ENCODE measurements at regions not wholly inside any gene's neighbourhood (a gene's known extent, or its start where the extent isn't known, plus 50 kb on each side); places are given as distances from the start of the nearest gene placed in this dataset.

- Histone ChIP-seq H3K36me3 (ENCODE audit: control insufficient read depth, insufficient read depth, low read length) (no peaks in the 10 kb centered on the region), H3K9me3 (ENCODE audit: control insufficient read depth, insufficient read depth, low read length) (no peaks in the 10 kb centered on the region), H3K27me3 (ENCODE audit: control insufficient read depth, insufficient read depth, low read length) (no peaks in the 10 kb centered on the region), H3K4me3 (ENCODE audit: low read length) (no peak overlapping the region), H3K4me1 (ENCODE audit: control insufficient read depth, insufficient read depth, low read length) (no peaks in the 10 kb centered on the region), H3K27ac (ENCODE audit: low read length) (no peak overlapping the region)
- ATAC-seq (no peak), DNase-seq (no peak)
- no peak overlapping the region for H3K27ac Mint-ChIP-seq
- no peak overlapping the region for H3K4me3 Mint-ChIP-seq
- H3K36me3 Mint-ChIP-seq = no peaks in the 10 kb centered on the region
- H3K9me3 Mint-ChIP-seq = peaks cover 3 to 6% of the 10 kb centered on the region in 2 donors
- WGBS (ENCODE audit: insufficient coverage) = 91% methylated on average over 9 of the region's 9 CpGs
- H3K27me3 Mint-ChIP-seq (ENCODE audit: low read depth in 2 of 2) = no peaks in the 10 kb centered on the region
- TF ChIP-seq CTCF (IDR thresholded peaks at IDR 0.05) = no peak
- no peaks in the 10 kb centered on the region for H3K4me1 Mint-ChIP-seq
- intact Hi-C loops (cut with micrococcal nuclease) = no loop called here
Observed at GRCh38 chr10:36182179-36182566, 540.1 kb upstream of the FZD8 start.

GRCh38 chr10:36181426-36182178 is 539.5 kb upstream of the FZD8 start:
- Histone ChIP-seq H3K4me3 (ENCODE audit: low read length) (no peak overlapping the region), H3K4me1 (ENCODE audit: control insufficient read depth, insufficient read depth, low read length) (no peaks in the 10 kb centered on the region)
- no peak for ATAC-seq

GRCh38 chr10:36178616-36179015 is 536.5 kb upstream of the FZD8 start:
- H3K36me3 Mint-ChIP-seq = no peaks in the 10 kb centered on the region
- intact Hi-C loops (cut with micrococcal nuclease) = no loop called here
- H3K4me1 Mint-ChIP-seq = no peaks in the 10 kb centered on the region
- Histone ChIP-seq H3K4me1 (ENCODE audit: control insufficient read depth, insufficient read depth, low read length) (no peaks in the 10 kb centered on the region), H3K9me3 (ENCODE audit: control insufficient read depth, insufficient read depth, low read length) (no peaks in the 10 kb centered on the region), H3K27ac (ENCODE audit: low read length) (no peak overlapping the region), H3K27me3 (ENCODE audit: control insufficient read depth, insufficient read depth, low read length) (no peaks in the 10 kb centered on the region), H3K4me3 (ENCODE audit: low read length) (no peak overlapping the region), H3K36me3 (ENCODE audit: control insufficient read depth, insufficient read depth, low read length) (no peaks in the 10 kb centered on the region)
- H3K27ac Mint-ChIP-seq = no peak overlapping the region
- H3K27me3 Mint-ChIP-seq (ENCODE audit: low read depth in 2 of 2) = no peaks in the 10 kb centered on the region
- ATAC-seq (no peak), DNase-seq (no peak)
- no peak for TF ChIP-seq CTCF (IDR thresholded peaks at IDR 0.05)
- H3K4me3 Mint-ChIP-seq = no peak overlapping the region
- 84% methylated on average over 3 of the region's 3 CpGs for WGBS (ENCODE audit: insufficient coverage)
- H3K9me3 Mint-ChIP-seq = peaks cover 5% of the 10 kb centered on the region in 2 donors

More at GRCh38 chr10:36181426-36182178, 539.5 kb upstream of the FZD8 start:
- Histone ChIP-seq H3K36me3 (ENCODE audit: control insufficient read depth, insufficient read depth, low read length) (no peaks in the 10 kb centered on the region), H3K27me3 (ENCODE audit: control insufficient read depth, insufficient read depth, low read length) (no peaks in the 10 kb centered on the region), H3K27ac (ENCODE audit: low read length) (no peak overlapping the region), H3K9me3 (ENCODE audit: control insufficient read depth, insufficient read depth, low read length) (no peaks in the 10 kb centered on the region)
- no peaks in the 10 kb centered on the region for H3K4me1 Mint-ChIP-seq
- H3K4me3 Mint-ChIP-seq = no peak overlapping the region
- TF ChIP-seq CTCF (IDR thresholded peaks at IDR 0.05) = no peak
- H3K36me3 Mint-ChIP-seq = no peaks in the 10 kb centered on the region
- WGBS (ENCODE audit: insufficient coverage) = no CpG with 5 or more reads among the region's 3 CpGs
- no peaks in the 10 kb centered on the region for H3K27me3 Mint-ChIP-seq (ENCODE audit: low read depth in 2 of 2)
- no peak for DNase-seq
- H3K27ac Mint-ChIP-seq = no peak overlapping the region
- intact Hi-C loops (cut with micrococcal nuclease) = no loop called here
- H3K9me3 Mint-ChIP-seq = peaks cover 3 to 6% of the 10 kb centered on the region in 2 donors

GRCh38 chr10:36177071-36177470 is 535.0 kb upstream of the FZD8 start:
- H3K9me3 Mint-ChIP-seq = peaks cover 5% of the 10 kb centered on the region in 2 donors

More at GRCh38 chr10:36177071-36177470, 535.0 kb upstream of the FZD8 start:
- no peaks in the 10 kb centered on the region for H3K27me3 Mint-ChIP-seq (ENCODE audit: low read depth in 2 of 2)
- intact Hi-C loops (cut with micrococcal nuclease) = no loop called here
- ATAC-seq (no peak), DNase-seq (no peak)
- H3K36me3 Mint-ChIP-seq = no peaks in the 10 kb centered on the region
- Histone ChIP-seq H3K36me3 (ENCODE audit: control insufficient read depth, insufficient read depth, low read length) (no peaks in the 10 kb centered on the region), H3K4me3 (ENCODE audit: low read length) (no peak overlapping the region), H3K27ac (ENCODE audit: low read length) (no peak overlapping the region), H3K4me1 (ENCODE audit: control insufficient read depth, insufficient read depth, low read length) (no peaks in the 10 kb centered on the region), H3K9me3 (ENCODE audit: control insufficient read depth, insufficient read depth, low read length) (no peaks in the 10 kb centered on the region), H3K27me3 (ENCODE audit: control insufficient read depth, insufficient read depth, low read length) (no peaks in the 10 kb centered on the region)
- no peak overlapping the region for H3K4me3 Mint-ChIP-seq
- no peaks in the 10 kb centered on the region for H3K4me1 Mint-ChIP-seq
- 91% methylated on average over 3 of the region's 3 CpGs for WGBS (ENCODE audit: insufficient coverage)
- no peak for TF ChIP-seq CTCF (IDR thresholded peaks at IDR 0.05)
- no peak overlapping the region for H3K27ac Mint-ChIP-seq

Data from natural killer cell (primary cell).